ENCODE measurements at regions not wholly inside any gene's neighbourhood (a gene's known extent, or its start where the extent isn't known, plus 50 kb on each side); places are given as distances from the start of the nearest gene placed in this dataset.
"Not testable (repeated sequence)": the region's sequence is repeated elsewhere in the genome, so short reads cannot be mapped to it uniquely, and the experiment has no call there.

- ATAC-seq (no peak), DNase-seq (no peak)
- intact Hi-C loops (cut with micrococcal nuclease), result no loop called here
Measured at GRCh38 chr12:94916663-94917062, 86.8 kb downstream of the NDUFA12 start.

DNA sequence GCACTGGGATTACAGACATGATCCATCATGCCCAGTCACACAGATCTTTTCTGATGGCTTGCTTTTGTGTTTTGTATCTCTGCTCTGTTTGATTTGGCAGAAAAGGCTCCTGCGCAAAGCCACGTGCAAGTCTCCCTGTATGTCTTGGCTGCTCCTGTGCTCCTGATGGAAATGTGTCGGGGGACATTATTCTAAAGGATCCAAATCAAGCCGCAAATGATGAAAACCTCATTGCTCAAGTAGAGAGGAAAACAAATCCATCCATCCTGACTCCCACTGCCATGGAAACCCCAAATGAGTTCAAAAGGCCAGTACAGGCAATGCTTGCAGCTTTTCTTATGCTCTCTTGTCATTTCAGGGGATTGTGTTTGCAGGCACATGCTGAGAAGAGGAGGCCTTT is 93.8 kb downstream of the NDUFA12 start:
- DNase-seq (no peak), ATAC-seq (no peak)
- intact Hi-C loops (cut with micrococcal nuclease), result no loop called here

DNA sequence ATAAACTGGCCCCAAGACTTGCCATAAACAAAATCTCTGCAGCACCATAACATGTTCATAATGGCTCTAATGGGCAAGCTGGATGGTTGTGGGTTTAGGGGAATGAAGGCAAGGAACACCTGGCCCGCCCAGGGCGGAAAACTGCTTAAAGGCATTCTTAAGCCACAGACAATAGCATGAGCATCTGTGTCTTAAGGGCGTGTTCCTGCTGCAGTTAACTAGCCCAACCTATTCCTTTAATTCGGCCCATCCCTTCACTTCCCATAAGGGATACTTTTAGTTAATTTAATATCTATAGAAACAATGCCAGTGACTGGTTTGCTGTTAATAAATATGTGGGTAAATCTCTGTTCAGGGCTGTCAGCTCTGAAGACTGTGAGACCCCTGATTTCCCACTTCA is 97.7 kb downstream of the NDUFA12 start:
- DNase-seq; intact Hi-C loops (cut with micrococcal nuclease); ATAC-seq: not testable (repeated sequence)

GRCh38 chr12:94900496-94900895 is 103.0 kb downstream of the NDUFA12 start:
- no peak for ATAC-seq
- no peak for DNase-seq
- intact Hi-C loops (cut with micrococcal nuclease), result no loop called here

DNA sequence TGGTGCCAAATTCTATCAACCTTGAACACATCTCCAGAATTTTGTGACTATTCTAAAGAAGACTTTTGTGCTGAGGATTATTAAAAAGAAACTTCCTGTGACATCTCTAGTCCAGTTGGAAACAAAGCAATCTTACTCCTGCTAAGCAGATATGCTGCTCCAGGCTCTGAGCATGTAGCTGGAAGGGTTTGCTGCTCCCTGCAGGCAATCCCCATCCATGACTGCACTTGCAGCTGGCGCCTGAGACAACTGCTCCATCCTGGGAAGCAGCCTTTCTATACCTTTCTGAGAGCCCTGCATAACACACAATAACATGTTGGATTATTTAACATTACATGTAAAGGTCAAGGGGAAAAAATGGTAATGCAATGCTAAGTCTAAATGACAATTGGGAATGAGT is 105.1 kb downstream of the NDUFA12 start:
- no peak for DNase-seq
- intact Hi-C loops (cut with micrococcal nuclease), result no loop called here
- ATAC-seq, result no peak

DNA sequence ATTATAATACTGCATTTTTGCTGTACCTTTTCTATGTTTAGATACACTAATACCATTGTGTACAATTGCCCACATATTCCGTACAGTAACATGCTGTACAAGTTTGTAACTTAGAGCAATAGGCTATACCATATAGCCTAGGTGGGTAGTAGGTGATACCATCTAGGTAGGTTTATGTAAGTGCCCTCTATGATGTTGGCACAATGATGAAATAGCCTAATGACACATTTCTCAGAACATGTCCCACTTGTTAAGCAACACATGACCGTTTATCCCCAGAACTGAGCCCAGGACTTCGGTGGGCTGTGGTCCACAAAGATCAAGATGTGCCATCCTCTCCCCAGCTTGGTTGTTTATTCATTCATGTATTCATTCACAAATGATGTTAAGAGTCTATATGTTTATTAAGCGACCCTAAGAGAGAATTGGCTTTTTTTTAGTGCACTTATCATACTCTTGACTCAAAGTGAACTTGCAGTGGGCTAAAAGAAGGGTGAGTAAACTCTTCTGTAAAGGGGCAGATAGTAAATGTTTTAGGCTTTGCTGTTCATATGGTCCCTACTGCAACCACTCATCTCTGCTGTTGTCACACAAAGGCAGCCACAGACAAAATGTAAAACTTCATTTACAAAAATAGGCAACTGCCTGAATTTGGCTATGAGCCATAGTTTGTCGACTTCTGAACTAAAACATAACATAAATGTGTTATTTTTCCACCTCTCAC is 110.8 kb downstream of the NDUFA12 start:
- ATAC-seq, result no peak
- intact Hi-C loops (cut with micrococcal nuclease), result no loop called here
- DNase-seq, result no peak

DNA sequence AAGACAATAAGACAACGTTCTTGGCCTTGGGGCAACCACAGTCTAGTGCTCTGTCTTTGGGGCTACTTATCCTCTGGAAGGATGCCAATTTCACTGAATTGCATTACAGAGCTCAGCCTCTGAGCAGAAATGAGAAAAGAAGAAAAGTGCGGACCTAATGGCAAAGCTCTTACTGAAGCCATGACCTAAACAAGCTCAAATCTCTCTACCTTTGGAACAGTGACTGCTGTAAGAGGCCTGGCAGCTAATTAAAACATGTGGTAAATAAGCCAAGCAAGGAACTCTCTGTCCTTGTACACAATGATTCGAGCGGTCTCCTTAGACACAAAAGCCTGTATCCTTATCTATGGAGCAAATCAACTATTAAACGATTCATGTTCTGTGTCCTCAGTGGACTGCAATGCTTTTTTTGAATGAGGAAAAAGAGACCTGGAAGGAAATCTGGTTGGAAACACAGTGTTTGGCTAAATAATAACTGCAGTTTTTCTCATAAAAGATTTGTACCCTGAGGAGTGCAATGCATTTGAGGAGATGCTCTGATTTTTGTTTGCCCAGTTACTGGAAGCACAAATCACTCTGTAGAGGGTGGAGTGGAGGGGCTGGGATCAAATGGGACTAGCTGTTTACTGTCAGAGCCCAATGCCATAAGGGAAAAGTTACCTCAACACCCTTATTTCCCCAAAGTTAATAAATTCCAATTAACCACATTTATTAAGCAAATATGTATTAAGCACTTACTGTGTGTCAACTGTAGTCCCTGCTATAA is 113.9 kb downstream of the NDUFA12 start:
- intact Hi-C loops (cut with micrococcal nuclease), result no loop called here
- no peak for DNase-seq
- no peak for ATAC-seq

DNA sequence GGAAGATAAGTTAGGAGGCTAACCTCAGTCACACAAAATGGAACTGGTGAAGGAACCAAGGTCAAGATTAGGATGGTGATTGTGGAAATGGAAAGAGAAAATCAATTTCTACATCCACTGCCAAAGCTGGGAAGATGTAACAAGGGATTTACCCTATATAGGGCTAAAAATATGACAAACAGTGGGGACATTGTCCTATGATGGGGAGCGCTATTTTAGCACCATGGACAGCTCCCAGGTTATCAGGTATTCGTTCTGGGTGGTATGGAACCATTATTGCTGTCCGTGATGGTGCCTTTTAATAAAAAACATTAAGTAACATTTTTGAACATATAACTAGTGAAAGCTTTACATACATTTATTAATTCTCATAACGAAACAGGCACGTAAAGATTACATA is 124.0 kb downstream of the NDUFA12 start:
- DNase-seq, result no peak
- intact Hi-C loops (cut with micrococcal nuclease), result no loop called here
- ATAC-seq, result no peak

DNA sequence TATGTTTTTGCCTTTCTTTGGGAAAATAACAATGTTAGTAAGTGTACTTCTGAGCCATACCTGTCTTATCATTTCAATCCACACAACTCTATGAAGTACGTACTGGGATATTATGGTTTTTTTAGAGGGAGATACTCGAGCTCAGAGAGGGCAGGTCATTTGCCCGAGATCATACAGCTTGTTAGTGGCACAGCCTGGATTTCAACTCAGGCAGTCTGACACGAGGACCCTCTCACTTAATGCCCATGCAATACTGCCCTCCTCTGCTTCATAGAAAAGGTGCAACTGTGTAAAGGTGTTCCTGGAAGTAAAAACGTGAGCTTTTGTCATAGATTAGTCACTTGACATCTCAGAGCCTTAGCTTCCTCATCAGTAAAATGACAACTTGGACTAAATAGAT is 128.0 kb downstream of the NDUFA12 start:
- no peak for DNase-seq
- intact Hi-C loops (cut with micrococcal nuclease), result no loop called here
- ATAC-seq, result no peak

- ATAC-seq (no peak), DNase-seq (no peak)
- intact Hi-C loops (cut with micrococcal nuclease), result no loop called here
Measured at GRCh38 chr12:94874518-94875302, 128.8 kb downstream of the NDUFA12 start.

DNA sequence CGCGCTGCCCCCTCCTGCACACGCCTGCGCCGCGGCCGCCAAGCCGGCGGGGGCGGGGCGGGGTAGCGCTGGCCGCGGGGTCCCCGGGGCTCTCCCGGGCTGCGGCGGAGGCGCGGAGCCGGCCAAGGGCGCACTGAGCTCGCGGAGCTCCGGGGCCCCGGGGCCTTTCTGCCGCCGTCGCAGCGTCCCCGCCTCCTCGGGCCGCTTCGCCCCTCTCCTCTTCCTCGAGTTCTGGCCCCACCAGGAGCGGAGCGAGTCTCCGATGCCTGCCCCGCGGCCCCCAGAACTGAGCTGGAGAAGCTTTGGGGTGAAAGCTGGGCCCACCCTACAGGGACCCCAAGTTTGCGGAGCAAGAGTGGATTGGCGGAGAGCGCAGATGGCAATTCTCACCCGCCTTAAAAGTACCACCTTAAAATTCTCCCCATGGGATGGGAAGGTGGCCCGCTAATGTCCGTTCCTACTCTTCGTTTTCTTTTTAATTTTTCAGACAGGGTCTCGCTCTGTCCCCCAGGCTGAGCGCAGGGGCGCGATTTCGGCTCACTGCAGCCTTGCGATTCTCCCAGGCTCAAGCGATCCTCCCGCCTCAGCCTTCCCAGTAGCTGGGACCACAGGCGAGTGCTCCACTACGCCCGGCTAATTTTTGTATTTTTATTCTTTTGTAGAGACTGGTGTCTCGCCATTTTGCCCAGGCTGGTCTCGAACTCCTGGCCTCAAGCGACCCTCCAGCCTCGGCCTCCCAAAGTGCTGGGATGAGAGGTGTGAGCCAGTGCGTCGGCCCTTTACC is 129.6 kb downstream of the NDUFA12 start:
- peak; percentile 87 for ATAC-seq
- DNase-seq, result no peak
- intact Hi-C loops (cut with micrococcal nuclease), result no loop called here

- ATAC-seq (no peak), DNase-seq (peak; percentile 45)
- intact Hi-C loops (cut with micrococcal nuclease), result no loop called here
Measured at GRCh38 chr12:94872971-94873733, 130.3 kb downstream of the NDUFA12 start.

DNA sequence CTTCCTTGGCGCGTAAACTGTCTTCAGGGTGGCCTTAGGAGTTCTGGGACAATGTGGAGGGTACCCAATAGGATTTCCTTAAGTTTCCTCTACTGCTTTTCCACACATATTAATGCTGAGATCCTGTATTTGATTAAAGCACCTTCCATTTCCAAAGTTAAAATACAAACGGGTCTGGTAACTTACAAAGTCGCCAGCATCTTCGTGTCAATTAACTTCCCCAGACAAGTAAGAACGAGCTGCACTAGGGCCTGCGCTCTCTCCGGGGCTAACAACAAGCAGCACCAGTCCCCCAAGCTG is 130.9 kb downstream of the NDUFA12 start:
- ATAC-seq, result no peak
- DNase-seq, result no peak
- intact Hi-C loops (cut with micrococcal nuclease), result no loop called here

GRCh38 chr12:94872007-94872653 is 131.4 kb downstream of the NDUFA12 start:
- ATAC-seq (no peak), DNase-seq (no peak)
- intact Hi-C loops (cut with micrococcal nuclease), result no loop called here

GRCh38 chr12:94870511-94870910 is 133.0 kb downstream of the NDUFA12 start:
- intact Hi-C loops (cut with micrococcal nuclease), result no loop called here

GRCh38 chr12:94868161-94868560 is 135.3 kb downstream of the NDUFA12 start:
- ATAC-seq, result no peak
- no peak for DNase-seq
- intact Hi-C loops (cut with micrococcal nuclease), result no loop called here

More at GRCh38 chr12:94870511-94870910, 133.0 kb downstream of the NDUFA12 start:
- no peak for ATAC-seq
- DNase-seq, result no peak

DNA sequence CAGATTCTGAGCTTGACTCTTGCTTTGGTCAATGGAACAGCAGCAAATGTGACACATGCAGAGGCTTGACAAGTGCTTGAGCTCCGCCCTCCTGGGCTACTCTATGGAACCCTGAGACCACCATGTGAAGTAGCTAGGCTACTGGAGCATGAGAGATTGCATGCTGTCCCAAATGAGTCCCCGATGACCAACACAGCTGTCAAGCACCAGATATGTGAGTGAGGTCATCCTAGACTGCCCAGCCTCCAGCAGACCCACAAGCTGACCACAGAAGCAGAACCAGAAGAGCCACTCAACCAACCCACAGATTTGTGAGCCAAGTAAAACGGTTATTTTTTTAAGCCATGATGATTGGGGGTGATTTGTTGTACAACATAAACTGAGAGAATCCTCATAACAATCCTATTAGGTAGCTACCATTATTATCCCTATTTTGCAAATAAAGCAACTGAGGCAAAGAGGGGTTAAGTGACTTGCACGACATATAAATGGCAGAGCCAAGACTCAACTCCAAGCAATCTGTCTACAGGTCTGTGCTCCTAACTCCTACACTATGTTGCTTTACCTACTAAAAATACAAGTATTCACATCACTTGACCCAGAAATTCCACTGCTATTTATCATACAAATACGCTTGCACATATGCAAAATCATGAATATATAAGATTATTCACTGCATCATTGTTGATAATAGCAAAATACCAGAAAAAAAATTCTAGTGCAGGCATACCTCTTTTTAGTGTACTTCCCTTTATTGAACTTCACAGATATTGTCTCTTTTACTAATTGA is 136.2 kb downstream of the NDUFA12 start:
- DNase-seq (no peak), ATAC-seq (no peak)
- intact Hi-C loops (cut with micrococcal nuclease), result no loop called here

GRCh38 chr12:94864987-94865386 is 138.5 kb downstream of the NDUFA12 start:
- intact Hi-C loops (cut with micrococcal nuclease), result no loop called here
- ATAC-seq (no peak), DNase-seq (no peak)
